Activated CD4-positive, alpha-beta T cell treated with anti-CD3 and anti-CD28 coated beads, Interleukin-2, amount 10 ng/mL, durations not matched to agents 24 days and 14 days (primary cell): ENCODE measurements at regions not wholly inside any gene's neighbourhood (a gene's known extent, or its start where the extent isn't known, plus 50 kb on each side); places are given as distances from the start of the nearest gene placed in this dataset.
"Not testable (repeated sequence)": the region's sequence is repeated elsewhere in the genome, so short reads cannot be mapped to it uniquely, and the experiment has no call there.

Experiments
- DNase-seq: peaks from one replicate; pipeline ENCODE4 v3.0.0; 2022
- H3K27ac Mint-ChIP-seq: one replicate; pipeline ENCODE4 v1.8.0; 2022; ENCODE audit warnings: mild to moderate bottlenecking, mixed read lengths
- H3K27me3 Mint-ChIP-seq: one replicate; pipeline ENCODE4 v1.8.0; 2022; ENCODE audit warnings: mixed read lengths
- H3K36me3 Mint-ChIP-seq: one replicate; pipeline ENCODE4 v1.8.0; 2022; ENCODE audit warnings: low read depth, mild to moderate bottlenecking, mixed read lengths
- H3K4me1 Mint-ChIP-seq: one replicate; pipeline ENCODE4 v1.8.0; 2021; ENCODE audit warnings: mixed read lengths
- H3K4me3 Mint-ChIP-seq: one replicate; pipeline ENCODE4 v1.8.0; 2022; ENCODE audit warnings: mild to moderate bottlenecking, moderate library complexity, mixed read lengths
- H3K9me3 Mint-ChIP-seq: one replicate; pipeline ENCODE4 v1.8.0; 2021; ENCODE audit warnings: mixed read lengths
- intact Hi-C: fragments of 100-400 bp; cut with micrococcal nuclease; formaldehyde crosslinking; loops from one replicate; pipeline ENCODE4 v1.15.1; 2023

- intact Hi-C loops = no loop called here
- H3K27me3 Mint-ChIP-seq = no peaks in the 10 kb centered on the region
- no peaks in the 10 kb centered on the region for H3K9me3 Mint-ChIP-seq
- DNase-seq = no peak
- no peaks in the 10 kb centered on the region for H3K4me1 Mint-ChIP-seq
- H3K27ac Mint-ChIP-seq = no peak overlapping the region
- no peaks in the 10 kb centered on the region for H3K36me3 Mint-ChIP-seq
- H3K4me3 Mint-ChIP-seq = no peak overlapping the region
Measured at GRCh38 chr13:58495668-58496067, 864.1 kb downstream of the PCDH17 start.

- Mint-ChIP-seq H3K36me3 (no peaks in the 10 kb centered on the region), H3K27me3 (no peaks in the 10 kb centered on the region), H3K4me3 (no peak overlapping the region), H3K4me1 (no peaks in the 10 kb centered on the region), H3K27ac (no peak overlapping the region), H3K9me3 (no peaks in the 10 kb centered on the region)
- DNase-seq = no peak
- intact Hi-C loops = no loop called here
Measured at GRCh38 chr13:58500938-58501337, 869.4 kb downstream of the PCDH17 start.

- H3K36me3 Mint-ChIP-seq, DNase-seq, H3K9me3 Mint-ChIP-seq, H3K4me3 Mint-ChIP-seq, intact Hi-C loops, H3K27me3 Mint-ChIP-seq, H3K4me1 Mint-ChIP-seq, H3K27ac Mint-ChIP-seq: not testable (repeated sequence)
Measured at GRCh38 chr13:58504202-58504700, 872.7 kb downstream of the PCDH17 start.

GRCh38 chr13:58505262-58505920 lies 873.8 kb downstream of the PCDH17 start:
- H3K4me1 Mint-ChIP-seq, intact Hi-C loops, DNase-seq, H3K27ac Mint-ChIP-seq, H3K4me3 Mint-ChIP-seq, H3K9me3 Mint-ChIP-seq, H3K27me3 Mint-ChIP-seq, H3K36me3 Mint-ChIP-seq: not testable (repeated sequence)

GRCh38 chr13:58528351-58528750 lies 896.8 kb downstream of the PCDH17 start:
- Mint-ChIP-seq H3K4me3 (no peak overlapping the region), H3K4me1 (no peaks in the 10 kb centered on the region), H3K9me3 (peaks cover 14% of the 10 kb centered on the region), H3K36me3 (no peaks in the 10 kb centered on the region), H3K27ac (no peak overlapping the region), H3K27me3 (no peaks in the 10 kb centered on the region)
- intact Hi-C loops = no loop called here
- DNase-seq = no peak

- Mint-ChIP-seq H3K27ac (no peak overlapping the region), H3K36me3 (no peaks in the 10 kb centered on the region), H3K4me3 (no peak overlapping the region), H3K27me3 (no peaks in the 10 kb centered on the region), H3K9me3 (peaks cover 10% of the 10 kb centered on the region), H3K4me1 (no peaks in the 10 kb centered on the region)
- DNase-seq = no peak
- intact Hi-C loops = no loop called here
Measured at GRCh38 chr13:58531614-58532013, 900.1 kb downstream of the PCDH17 start.

- H3K4me1 Mint-ChIP-seq = no peaks in the 10 kb centered on the region
- intact Hi-C loops = no loop called here
- DNase-seq = no peak
- no peak overlapping the region for H3K27ac Mint-ChIP-seq
- no peak overlapping the region for H3K4me3 Mint-ChIP-seq
- H3K27me3 Mint-ChIP-seq = no peaks in the 10 kb centered on the region
- H3K36me3 Mint-ChIP-seq = no peaks in the 10 kb centered on the region
- no peaks in the 10 kb centered on the region for H3K9me3 Mint-ChIP-seq
Measured at GRCh38 chr13:58542530-58542929, 911.0 kb downstream of the PCDH17 start.

- Mint-ChIP-seq H3K27me3 (no peaks in the 10 kb centered on the region), H3K4me1 (no peaks in the 10 kb centered on the region), H3K27ac (no peak overlapping the region), H3K9me3 (no peaks in the 10 kb centered on the region), H3K4me3 (no peak overlapping the region), H3K36me3 (no peaks in the 10 kb centered on the region)
- DNase-seq = no peak
- intact Hi-C loops = no loop called here
Measured at GRCh38 chr13:58547419-58547818, 915.9 kb downstream of the PCDH17 start.

GRCh38 chr13:58566176-58566575 lies 934.6 kb downstream of the PCDH17 start:
- no peaks in the 10 kb centered on the region for H3K27me3 Mint-ChIP-seq
- no peaks in the 10 kb centered on the region for H3K9me3 Mint-ChIP-seq
- H3K4me3 Mint-ChIP-seq = no peak overlapping the region
- H3K27ac Mint-ChIP-seq = no peak overlapping the region
- no peaks in the 10 kb centered on the region for H3K4me1 Mint-ChIP-seq
- no peaks in the 10 kb centered on the region for H3K36me3 Mint-ChIP-seq
- no peak for DNase-seq
- intact Hi-C loops = no loop called here

GRCh38 chr13:58573743-58574142 lies 942.2 kb downstream of the PCDH17 start:
- no peak for DNase-seq
- Mint-ChIP-seq H3K4me3 (no peak overlapping the region), H3K9me3 (peaks cover 4% of the 10 kb centered on the region), H3K27me3 (no peaks in the 10 kb centered on the region), H3K27ac (no peak overlapping the region), H3K36me3 (no peaks in the 10 kb centered on the region), H3K4me1 (no peaks in the 10 kb centered on the region)
- intact Hi-C loops = no loop called here

GRCh38 chr13:58574791-58575190 lies 943.2 kb downstream of the PCDH17 start:
- intact Hi-C loops = no loop called here
- Mint-ChIP-seq H3K36me3 (no peaks in the 10 kb centered on the region), H3K4me1 (no peaks in the 10 kb centered on the region), H3K27ac (no peak overlapping the region), H3K9me3 (peaks cover 4% of the 10 kb centered on the region), H3K27me3 (no peaks in the 10 kb centered on the region), H3K4me3 (no peak overlapping the region)
- DNase-seq = no peak

- Mint-ChIP-seq H3K27ac (no peak overlapping the region), H3K27me3 (no peaks in the 10 kb centered on the region), H3K36me3 (no peaks in the 10 kb centered on the region), H3K9me3 (no peaks in the 10 kb centered on the region), H3K4me1 (no peaks in the 10 kb centered on the region), H3K4me3 (no peak overlapping the region)
- intact Hi-C loops = no loop called here
- DNase-seq = no peak
Measured at GRCh38 chr13:58579468-58579867, 947.9 kb downstream of the PCDH17 start.

- H3K27me3 Mint-ChIP-seq = no peaks in the 10 kb centered on the region
- no peak for DNase-seq
- no peak overlapping the region for H3K27ac Mint-ChIP-seq
- no peaks in the 10 kb centered on the region for H3K36me3 Mint-ChIP-seq
- no peaks in the 10 kb centered on the region for H3K4me1 Mint-ChIP-seq
- peaks cover 3% of the 10 kb centered on the region for H3K9me3 Mint-ChIP-seq
- intact Hi-C loops = no loop called here
- no peak overlapping the region for H3K4me3 Mint-ChIP-seq
Measured at GRCh38 chr13:58583966-58584365, 952.4 kb downstream of the PCDH17 start.

GRCh38 chr13:58584610-58585009 lies 953.1 kb downstream of the PCDH17 start:
- no peaks in the 10 kb centered on the region for H3K27me3 Mint-ChIP-seq
- H3K4me3 Mint-ChIP-seq = no peak overlapping the region
- H3K4me1 Mint-ChIP-seq = no peaks in the 10 kb centered on the region
- H3K36me3 Mint-ChIP-seq = no peaks in the 10 kb centered on the region
- H3K27ac Mint-ChIP-seq = no peak overlapping the region
- DNase-seq = no peak
- peaks cover 3% of the 10 kb centered on the region for H3K9me3 Mint-ChIP-seq
- intact Hi-C loops = no loop called here

GRCh38 chr13:58587183-58587582 lies 955.6 kb downstream of the PCDH17 start:
- H3K36me3 Mint-ChIP-seq = no peaks in the 10 kb centered on the region
- no peaks in the 10 kb centered on the region for H3K27me3 Mint-ChIP-seq
- no peaks in the 10 kb centered on the region for H3K4me1 Mint-ChIP-seq
- intact Hi-C loops = no loop called here
- peaks cover 3% of the 10 kb centered on the region for H3K9me3 Mint-ChIP-seq
- H3K4me3 Mint-ChIP-seq = no peak overlapping the region
- no peak for DNase-seq
- H3K27ac Mint-ChIP-seq = no peak overlapping the region
